Transverse colon (tissue), 4 donors: ENCODE measurements at regions not wholly inside any gene's neighbourhood (a gene's known extent, or its start where the extent isn't known, plus 50 kb on each side); places are given as distances from the start of the nearest gene placed in this dataset.

Experiments
- DNase-seq: peaks from one replicate; pipeline ENCODE4 v3.0.0-alpha.2; 2019
- H3K27ac ChIP-seq, 4 donors: fragments of 200-600 bp; sonication (generic); 2 replicates each; pipeline ENCODE4 v1.5.1; 2016 to 2018; ENCODE audit warnings: inconsistent platforms in 4 of 4
- H3K27me3 ChIP-seq: fragments of 200-600 bp; sonication (generic); 2 replicates; pipeline ENCODE4 v1.5.1; 2017; ENCODE audit warnings: inconsistent platforms
- H3K36me3 ChIP-seq, 4 donors: fragments of 200-600 bp; sonication (generic); 2 replicates each; pipeline ENCODE4 v1.5.1; 2017 to 2019; ENCODE audit warnings: inconsistent platforms in 4 of 4
- H3K4me1 ChIP-seq, 4 donors: fragments of 200-600 bp; sonication (generic); 2 replicates each; pipeline ENCODE4 v1.5.1; 2017 to 2020; ENCODE audit warnings: inconsistent platforms in 4 of 4
- H3K4me3 ChIP-seq, 4 donors: fragments of 200-600 bp; sonication (generic); 1 replicate in 1 of 4; 2 replicates in 3 of 4; pipeline versions ENCODE4 v1.5.1 to v1.6.1; 2017 to 2019; ENCODE audit warnings: inconsistent platforms in 4 of 4
- H3K9me3 ChIP-seq, 2 donors: fragments of 200-600 bp; sonication (generic); 2 replicates each; pipeline ENCODE4 v1.5.1; 2017 to 2019; ENCODE audit warnings: inconsistent platforms in 2 of 2
- CTCF ChIP-seq, 5 experiments: fragments of 200-600 bp in 3 of 5; fragments of 450-650 bp in 2 of 5; sonication (generic) in 3 of 5; IDR thresholded peaks; 1 replicate in 2 of 5; 2 replicates in 3 of 5; pipeline ENCODE4 v1.5.1; 2016 to 2017; ENCODE audit warnings: antibody characterized with exemption in 5 of 5, inconsistent platforms in 3 of 5, mild to moderate bottlenecking in 2 of 5, moderate library complexity in 1 of 5
- EP300 ChIP-seq: sonication (generic); formaldehyde crosslinking; IDR thresholded peaks from one replicate; pipeline ENCODE4 v1.6.1; 2017; ENCODE audit warnings: antibody characterized with exemption, low read depth
- POLR2A ChIP-seq: fragments of 450-650 bp; IDR thresholded peaks from one replicate; pipeline ENCODE4 v1.6.1; 2016; ENCODE audit warnings: antibody characterized with exemption, mild to moderate bottlenecking, moderate library complexity
- POLR2AphosphoS5 ChIP-seq, 3 donors: sonication (generic); formaldehyde crosslinking; IDR thresholded peaks; one replicate each; pipeline ENCODE4 v1.6.1; 2016; ENCODE audit warnings: antibody characterized with exemption in 3 of 3
- WGBS, 2 donors: methylation state at CpG; one replicate each; pipeline ENCODE4 v1.1.5; 2018; ENCODE audit warnings: low coverage in 1 of 2; 5-methylcytosine and 5-hydroxymethylcytosine counted together
- in situ Hi-C, 4 donors: fragments of 200-750 bp; cut with MboI; loops; one replicate each; pipeline versions ENCODE4 v1.15.0 to v1.15.1; 2017; ENCODE audit warnings: low sequenced_read_pairs in 3 of 4, low pct_ligation_motif_present in 1 of 4, low pct_unique_long_range_greater_than_20kb in 1 of 4
- intact Hi-C: fragments of 100-400 bp; cut with DNase I; formaldehyde crosslinking; loops from one replicate; pipeline ENCODE4 v1.15.1; 2023; ENCODE audit warnings: low total_unique reads

- H3K27me3 ChIP-seq = no peaks in the 10 kb centered on the region
- no peak for DNase-seq
- in situ Hi-C loops = no loop called here
- TF ChIP-seq EP300 (no peak), POLR2A (no peak), CTCF (IDR thresholded peaks at IDR 0.05) (no peak), POLR2AphosphoS5 (IDR thresholded peaks at IDR 0.05) (no peak)
- peaks cover 13 to 14% of the 10 kb centered on the region in 2 donors for H3K9me3 ChIP-seq
- no peaks in the 10 kb centered on the region for H3K4me1 ChIP-seq
- no peak overlapping the region for H3K27ac ChIP-seq
- 53 to 84% methylated on average over 3 of the region's 3 CpGs for WGBS, 2 donors
- intact Hi-C loops = no loop called here
- no peak overlapping the region for H3K4me3 ChIP-seq
- no peaks in the 10 kb centered on the region for H3K36me3 ChIP-seq
Observed at GRCh38 chr4:75158451-75158850, 225.5 kb downstream of the PARM1 start.

DNA sequence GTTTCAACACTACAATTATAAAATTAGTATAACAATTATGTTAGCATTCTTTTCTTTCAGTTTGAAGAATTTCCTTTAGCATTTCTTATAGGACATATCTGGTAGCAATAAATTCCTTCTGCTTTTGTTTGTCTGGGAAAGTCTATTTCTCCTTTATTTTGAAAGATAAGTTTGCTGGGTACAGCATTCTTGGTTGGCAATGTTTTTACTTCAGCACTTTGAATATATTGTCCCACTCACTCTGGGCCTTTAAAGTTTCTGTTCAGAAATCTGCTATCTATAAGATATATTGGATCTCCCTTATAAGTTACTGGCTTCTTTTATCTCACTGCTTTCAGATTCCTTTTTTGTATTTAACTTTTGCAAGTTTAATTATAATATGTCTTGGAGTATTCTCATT lies 222.1 kb downstream of the PARM1 start:
- no peak for DNase-seq
- in situ Hi-C loops = no loop called here
- Histone ChIP-seq H3K36me3 (no peaks in the 10 kb centered on the region), H3K4me3 (no peak overlapping the region), H3K4me1 (no peaks in the 10 kb centered on the region), H3K27ac (no peak overlapping the region), H3K27me3 (no peaks in the 10 kb centered on the region), H3K9me3 (peaks cover 13 to 14% of the 10 kb centered on the region in 2 donors)
- no peak for TF ChIP-seq POLR2A
- intact Hi-C loops = no loop called here

DNA sequence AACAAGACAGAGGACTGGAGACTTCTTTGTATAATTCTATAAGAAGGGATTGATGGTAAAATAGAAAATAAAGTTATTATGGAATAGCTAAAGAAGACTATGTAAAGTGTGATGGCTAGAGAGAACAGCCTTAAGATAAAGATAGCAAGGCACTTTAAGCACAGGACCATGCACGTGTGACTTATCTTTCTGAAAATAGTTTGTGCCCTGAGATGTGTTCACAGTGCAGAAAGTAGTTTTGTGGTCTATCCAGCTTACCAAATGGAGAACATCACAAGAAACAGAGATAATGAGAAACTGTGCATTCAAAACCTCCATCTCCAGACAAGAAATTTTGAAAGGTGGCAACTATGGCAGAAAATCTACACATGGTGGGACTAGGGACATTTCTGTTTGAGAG lies 213.3 kb downstream of the PARM1 start:
- Histone ChIP-seq H3K9me3 (no peaks in the 10 kb centered on the region), H3K36me3 (no peaks in the 10 kb centered on the region), H3K4me3 (no peak overlapping the region), H3K27me3 (no peaks in the 10 kb centered on the region), H3K4me1 (peaks cover 0 to 3% (median 0%) of the 10 kb centered on the region in 4 donors), H3K27ac (no peak overlapping the region)
- DNase-seq = no peak
- 55 to 78% methylated on average over 1 of the region's 1 CpG for WGBS, 2 donors
- TF ChIP-seq EP300 = no peak
- TF ChIP-seq POLR2AphosphoS5 (IDR thresholded peaks at IDR 0.05) = no peak
- no peak for TF ChIP-seq CTCF (IDR thresholded peaks at IDR 0.05)
- TF ChIP-seq POLR2A = no peak
- in situ Hi-C loops (no loop called here), intact Hi-C loops (no loop called here)

DNA sequence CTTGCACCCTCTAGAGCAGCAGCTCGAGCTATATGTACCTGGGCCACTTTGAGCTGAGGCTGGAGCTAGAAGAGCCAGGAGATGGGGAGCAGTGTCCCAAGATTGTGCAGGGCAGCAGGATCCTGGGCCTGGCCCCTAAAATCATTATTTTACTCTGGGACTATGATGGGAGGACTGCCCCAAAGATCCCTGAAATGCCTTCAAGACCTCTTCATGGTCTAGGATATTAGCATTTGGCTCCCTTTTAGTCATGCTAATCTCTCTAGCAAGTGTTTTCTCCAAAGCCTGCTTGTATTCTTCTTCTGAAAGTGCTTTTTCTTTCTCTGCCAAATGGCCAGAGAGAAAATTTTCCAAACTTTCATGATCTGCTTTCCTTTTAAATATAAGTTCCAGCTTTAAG lies 211.6 kb downstream of the PARM1 start:
- intact Hi-C loops (no loop called here), in situ Hi-C loops (no loop called here)
- no peaks in the 10 kb centered on the region for H3K36me3 ChIP-seq
- no peak overlapping the region for H3K27ac ChIP-seq
- no peaks in the 10 kb centered on the region for H3K27me3 ChIP-seq
- peaks cover 0 to 3% (median 0%) of the 10 kb centered on the region in 4 donors for H3K4me1 ChIP-seq
- TF ChIP-seq CTCF (IDR thresholded peaks at IDR 0.05) (no peak), POLR2A (no peak), POLR2AphosphoS5 (IDR thresholded peaks at IDR 0.05) (no peak), EP300 (no peak)
- DNase-seq = no peak
- no peaks in the 10 kb centered on the region for H3K9me3 ChIP-seq
- 62 to 100% methylated on average over 1 of the region's 1 CpG for WGBS, 2 donors
- H3K4me3 ChIP-seq = no peak overlapping the region

DNA sequence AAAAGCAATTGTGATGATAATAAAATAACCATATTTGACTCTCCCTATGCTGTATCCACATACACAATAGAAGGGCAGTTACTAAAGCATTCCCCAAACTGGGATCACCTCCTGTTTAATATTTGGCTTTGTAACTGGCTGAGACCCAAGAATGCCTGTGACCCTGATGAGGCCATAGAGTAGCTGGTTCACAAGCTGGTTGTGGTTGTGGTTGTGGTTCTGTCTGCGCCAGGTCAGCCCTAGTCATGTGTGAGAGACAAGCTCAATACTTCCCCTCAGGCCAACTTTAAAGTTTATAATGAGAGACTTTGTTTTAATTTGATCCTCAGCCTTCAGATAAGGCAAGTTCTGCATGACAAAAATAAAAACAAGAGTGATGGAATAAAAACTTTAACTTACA lies 209.9 kb downstream of the PARM1 start:
- H3K27me3 ChIP-seq = no peaks in the 10 kb centered on the region
- no peak overlapping the region for H3K4me3 ChIP-seq
- intact Hi-C loops (no loop called here), in situ Hi-C loops (no loop called here)
- no peak for TF ChIP-seq CTCF (IDR thresholded peaks at IDR 0.05)
- no peaks in the 10 kb centered on the region for H3K36me3 ChIP-seq
- no peaks in the 10 kb centered on the region for H3K9me3 ChIP-seq
- H3K27ac ChIP-seq = no peak overlapping the region
- peaks cover 0 to 3% (median 0%) of the 10 kb centered on the region in 4 donors for H3K4me1 ChIP-seq
- WGBS, 2 donors = 83 to 89% methylated on average over 1 of the region's 1 CpG
- no peak for DNase-seq
